ENCODE measurements at regions not wholly inside any gene's neighbourhood (a gene's known extent, or its start where the extent isn't known, plus 50 kb on each side); places are given as distances from the start of the nearest gene placed in this dataset.
A peak's percentile ranks its signal among the peaks of the same experiment; 100 is the strongest.

GRCh38 chr15:70535071-70535954, 228.0 kb downstream of the UACA start:
- peaks cover 18% of the 10 kb centered on the region for H3K27me3 Mint-ChIP-seq (ENCODE audit: low read depth)
- peak overlapping the region; percentile 72 for H3K4me3 Mint-ChIP-seq (ENCODE audit: low read depth)
- peak; percentile 62 for DNase-seq (ENCODE audit: low spot score)
- intact Hi-C loops (cut with micrococcal nuclease), result loop anchor here (2.0 kb wide), 1 partner anchor 43 kb away; no protein-coding TSS in a partner anchor
- no peaks in the 10 kb centered on the region for H3K36me3 Mint-ChIP-seq (ENCODE audit: low read depth)
- H3K4me1 Mint-ChIP-seq (ENCODE audit: low read depth), result peaks cover 34% of the 10 kb centered on the region
- peak overlapping the region; percentile 73 for H3K27ac Mint-ChIP-seq
- no peaks in the 10 kb centered on the region for H3K9me3 Mint-ChIP-seq

- DNase-seq (ENCODE audit: low spot score), result no peak
- intact Hi-C loops (cut with micrococcal nuclease), result loop anchor here (2.0 kb wide), 1 partner anchor 41 kb away; no protein-coding TSS in a partner anchor
- H3K4me1 Mint-ChIP-seq (ENCODE audit: low read depth), result peaks cover 40% of the 10 kb centered on the region
- no peaks in the 10 kb centered on the region for H3K9me3 Mint-ChIP-seq
- H3K4me3 Mint-ChIP-seq (ENCODE audit: low read depth), result peak overlapping the region; percentile 72
- H3K27ac Mint-ChIP-seq, result peak overlapping the region; percentile 73
- H3K27me3 Mint-ChIP-seq (ENCODE audit: low read depth), result peaks cover 16% of the 10 kb centered on the region
- H3K36me3 Mint-ChIP-seq (ENCODE audit: low read depth), result no peaks in the 10 kb centered on the region
These were observed 229.2 kb downstream of the UACA start for GRCh38 chr15:70533931-70534742.

DNA sequence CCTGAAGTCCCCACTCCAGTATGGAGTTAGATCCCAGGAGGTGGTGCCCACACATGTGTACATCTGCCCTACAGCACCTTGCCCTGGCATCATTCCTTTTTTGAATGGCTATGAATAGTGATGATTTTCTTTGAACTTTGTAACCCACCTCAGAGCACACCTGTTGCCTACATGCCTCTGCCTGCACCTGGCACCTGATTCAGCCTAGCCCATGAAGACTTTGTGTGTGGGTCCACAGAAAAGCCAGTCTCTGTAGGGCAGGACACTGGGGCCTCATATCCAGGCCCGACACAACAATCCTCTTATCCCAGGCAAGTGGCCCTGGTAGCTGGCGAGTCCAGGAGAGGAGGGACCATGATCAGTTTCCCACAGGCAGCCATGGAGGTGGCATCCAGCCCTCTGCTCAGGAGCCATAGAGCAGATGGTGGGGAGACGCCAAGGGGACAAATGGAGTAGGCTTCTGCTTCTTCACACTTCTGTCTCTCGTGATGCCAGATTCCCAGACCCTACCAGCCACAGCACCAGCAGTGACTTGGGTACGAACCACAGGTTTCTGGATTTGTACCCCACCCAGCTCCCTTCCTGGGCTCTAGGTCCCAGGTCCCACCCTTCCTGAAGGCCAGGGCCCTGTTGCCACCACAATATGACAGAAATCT, 230.7 kb downstream of the UACA start:
- Mint-ChIP-seq H3K4me1 (ENCODE audit: low read depth) (peaks cover 51% of the 10 kb centered on the region), H3K27me3 (ENCODE audit: low read depth) (peaks cover 9% of the 10 kb centered on the region), H3K36me3 (ENCODE audit: low read depth) (peaks cover 10% of the 10 kb centered on the region), H3K27ac (no peak overlapping the region), H3K4me3 (ENCODE audit: low read depth) (no peak overlapping the region), H3K9me3 (no peaks in the 10 kb centered on the region)
- intact Hi-C loops (cut with micrococcal nuclease), result no loop called here
- no peak for DNase-seq (ENCODE audit: low spot score)

GRCh38 chr15:70531576-70531975, 231.8 kb downstream of the UACA start:
- H3K4me1 Mint-ChIP-seq (ENCODE audit: low read depth), result peaks cover 58% of the 10 kb centered on the region
- H3K27ac Mint-ChIP-seq, result no peak overlapping the region
- intact Hi-C loops (cut with micrococcal nuclease), result no loop called here
- H3K4me3 Mint-ChIP-seq (ENCODE audit: low read depth), result no peak overlapping the region
- H3K9me3 Mint-ChIP-seq, result no peaks in the 10 kb centered on the region
- peaks cover 9% of the 10 kb centered on the region for H3K27me3 Mint-ChIP-seq (ENCODE audit: low read depth)
- H3K36me3 Mint-ChIP-seq (ENCODE audit: low read depth), result peaks cover 10% of the 10 kb centered on the region
- no peak for DNase-seq (ENCODE audit: low spot score)

- Mint-ChIP-seq H3K27me3 (ENCODE audit: low read depth) (peaks cover 7% of the 10 kb centered on the region), H3K36me3 (ENCODE audit: low read depth) (peaks cover 10% of the 10 kb centered on the region), H3K4me1 (ENCODE audit: low read depth) (peaks cover 51% of the 10 kb centered on the region), H3K4me3 (ENCODE audit: low read depth) (no peak overlapping the region), H3K9me3 (no peaks in the 10 kb centered on the region), H3K27ac (no peak overlapping the region)
- intact Hi-C loops (cut with micrococcal nuclease), result no loop called here
- DNase-seq (ENCODE audit: low spot score), result no peak
These were observed 232.5 kb downstream of the UACA start for GRCh38 chr15:70530906-70531305.

GRCh38 chr15:70530503-70530902, 232.9 kb downstream of the UACA start:
- Mint-ChIP-seq H3K27me3 (ENCODE audit: low read depth) (peaks cover 7% of the 10 kb centered on the region), H3K4me1 (ENCODE audit: low read depth) (peaks cover 47% of the 10 kb centered on the region), H3K36me3 (ENCODE audit: low read depth) (peaks cover 10% of the 10 kb centered on the region), H3K9me3 (no peaks in the 10 kb centered on the region), H3K27ac (no peak overlapping the region), H3K4me3 (ENCODE audit: low read depth) (no peak overlapping the region)
- DNase-seq (ENCODE audit: low spot score), result no peak
- intact Hi-C loops (cut with micrococcal nuclease), result no loop called here

DNA sequence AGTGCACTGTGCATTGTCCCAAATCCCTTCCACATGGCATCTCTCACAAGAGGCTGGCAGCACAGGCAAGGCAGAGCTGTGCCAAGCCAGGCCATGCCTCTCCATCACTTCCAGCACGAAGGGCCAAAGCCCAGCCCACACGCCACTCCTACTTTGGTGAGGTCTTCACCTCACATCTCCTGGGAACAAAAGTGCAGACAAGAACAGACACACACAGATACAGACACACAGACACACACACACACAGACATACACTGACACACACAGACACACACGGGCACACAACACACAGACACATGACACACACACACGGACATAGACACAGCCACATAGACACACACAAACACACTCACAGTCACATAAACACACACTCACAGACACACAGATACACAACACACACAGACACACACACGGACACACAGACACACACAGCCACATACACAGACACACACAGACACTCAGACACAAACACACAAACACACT, 233.3 kb downstream of the UACA start:
- H3K9me3 Mint-ChIP-seq, result no peaks in the 10 kb centered on the region
- H3K4me3 Mint-ChIP-seq (ENCODE audit: low read depth), result no peak overlapping the region
- peaks cover 10% of the 10 kb centered on the region for H3K36me3 Mint-ChIP-seq (ENCODE audit: low read depth)
- H3K27ac Mint-ChIP-seq, result no peak overlapping the region
- H3K4me1 Mint-ChIP-seq (ENCODE audit: low read depth), result peaks cover 43% of the 10 kb centered on the region
- intact Hi-C loops (cut with micrococcal nuclease), result no loop called here
- DNase-seq (ENCODE audit: low spot score), result no peak
- H3K27me3 Mint-ChIP-seq (ENCODE audit: low read depth), result peaks cover 7% of the 10 kb centered on the region

DNA sequence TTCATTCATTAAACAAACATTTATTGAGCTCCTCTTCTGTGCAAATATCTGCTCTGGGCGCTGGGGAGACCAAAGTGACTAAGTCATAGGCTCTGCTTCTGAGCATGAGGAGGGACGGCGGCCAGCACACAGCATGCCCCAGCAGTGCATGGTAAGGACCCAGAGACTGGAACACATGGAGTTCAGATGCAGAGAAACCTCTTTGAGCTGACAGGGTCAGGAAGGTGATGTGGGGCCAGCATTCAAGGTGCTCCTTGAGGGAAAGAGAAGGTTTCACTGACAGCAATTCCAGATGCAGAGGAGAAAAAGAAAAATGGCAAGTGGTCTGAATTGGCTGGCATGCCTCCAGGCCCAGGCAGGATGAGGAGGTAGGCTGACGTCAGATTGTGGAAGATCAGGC, 234.5 kb downstream of the UACA start:
- H3K27ac Mint-ChIP-seq, result no peak overlapping the region
- H3K9me3 Mint-ChIP-seq, result no peaks in the 10 kb centered on the region
- peaks cover 10% of the 10 kb centered on the region for H3K36me3 Mint-ChIP-seq (ENCODE audit: low read depth)
- H3K4me1 Mint-ChIP-seq (ENCODE audit: low read depth), result peaks cover 31% of the 10 kb centered on the region
- intact Hi-C loops (cut with micrococcal nuclease), result no loop called here
- DNase-seq (ENCODE audit: low spot score), result no peak
- no peak overlapping the region for H3K4me3 Mint-ChIP-seq (ENCODE audit: low read depth)
- peaks cover 10% of the 10 kb centered on the region for H3K27me3 Mint-ChIP-seq (ENCODE audit: low read depth)

GRCh38 chr15:70528270-70528706, 235.1 kb downstream of the UACA start:
- peak; percentile 70 for DNase-seq (ENCODE audit: low spot score)
- Mint-ChIP-seq H3K9me3 (no peaks in the 10 kb centered on the region), H3K36me3 (ENCODE audit: low read depth) (peaks cover 10% of the 10 kb centered on the region), H3K27ac (peak overlapping the region; percentile 53), H3K27me3 (ENCODE audit: low read depth) (peaks cover 8% of the 10 kb centered on the region), H3K4me1 (ENCODE audit: low read depth) (peaks cover 29% of the 10 kb centered on the region), H3K4me3 (ENCODE audit: low read depth) (peak overlapping the region; percentile 46)
- intact Hi-C loops (cut with micrococcal nuclease), result no loop called here

GRCh38 chr15:70526974-70527325, 236.4 kb downstream of the UACA start:
- intact Hi-C loops (cut with micrococcal nuclease), result no loop called here
- Mint-ChIP-seq H3K27ac (no peak overlapping the region), H3K9me3 (no peaks in the 10 kb centered on the region), H3K4me1 (ENCODE audit: low read depth) (peaks cover 29% of the 10 kb centered on the region), H3K36me3 (ENCODE audit: low read depth) (peaks cover 10% of the 10 kb centered on the region), H3K4me3 (ENCODE audit: low read depth) (no peak overlapping the region), H3K27me3 (ENCODE audit: low read depth) (peaks cover 11% of the 10 kb centered on the region)
- DNase-seq (ENCODE audit: low spot score), result no peak

GRCh38 chr15:70526221-70526973, 237.0 kb downstream of the UACA start:
- peaks cover 10% of the 10 kb centered on the region for H3K36me3 Mint-ChIP-seq (ENCODE audit: low read depth)
- DNase-seq (ENCODE audit: low spot score), result peak; percentile 7
- intact Hi-C loops (cut with micrococcal nuclease), result no loop called here
- peaks cover 12% of the 10 kb centered on the region for H3K27me3 Mint-ChIP-seq (ENCODE audit: low read depth)
- no peak overlapping the region for H3K4me3 Mint-ChIP-seq (ENCODE audit: low read depth)
- H3K9me3 Mint-ChIP-seq, result no peaks in the 10 kb centered on the region
- no peak overlapping the region for H3K27ac Mint-ChIP-seq
- H3K4me1 Mint-ChIP-seq (ENCODE audit: low read depth), result peaks cover 26% of the 10 kb centered on the region

DNA sequence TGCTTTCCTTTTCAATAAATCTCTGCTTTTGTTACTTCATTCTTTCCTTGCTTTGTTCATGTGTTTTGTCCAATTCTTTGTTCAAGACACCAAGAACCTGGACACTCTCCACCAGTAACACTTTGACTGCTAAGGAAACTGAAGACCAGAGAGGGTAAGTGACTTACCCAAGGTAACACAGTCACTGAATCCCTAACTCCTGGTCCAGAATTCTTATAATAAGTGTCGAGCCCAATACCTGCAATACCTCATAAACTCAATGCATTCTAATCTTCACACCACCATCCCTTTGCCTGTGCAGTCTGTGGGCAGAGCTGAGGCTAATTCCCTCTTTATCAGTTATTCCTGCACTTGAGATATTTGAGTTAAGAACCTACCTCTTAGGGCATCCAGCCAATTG, 237.8 kb downstream of the UACA start:
- intact Hi-C loops (cut with micrococcal nuclease), result no loop called here
- H3K4me1 Mint-ChIP-seq (ENCODE audit: low read depth), result peaks cover 26% of the 10 kb centered on the region

More for the DNA sequence above, 237.8 kb downstream of the UACA start:
- Mint-ChIP-seq H3K27me3 (ENCODE audit: low read depth) (peaks cover 15% of the 10 kb centered on the region), H3K9me3 (no peaks in the 10 kb centered on the region), H3K27ac (no peak overlapping the region), H3K4me3 (ENCODE audit: low read depth) (no peak overlapping the region), H3K36me3 (ENCODE audit: low read depth) (peaks cover 10% of the 10 kb centered on the region)
- DNase-seq (ENCODE audit: low spot score), result peak; percentile 1

All from activated T-helper 2 cell treated with anti-CD3 and anti-CD28 coated beads, Interferon-gamma antibody, Interleukin-2, Interleukin-4, amounts not matched to agents 10 μg/mL and 5 μg/mL and 100 μg/mL, durations not matched to agents 14 hours and 24 hours and 36 hours (primary cell).